ENCODE measurements at regions not wholly inside any gene's neighbourhood (a gene's known extent, or its start where the extent isn't known, plus 50 kb on each side); places are given as distances from the start of the nearest gene placed in this dataset.

- TF ChIP-seq SMC3 (IDR thresholded peaks at IDR 0.05; ENCODE audit: low read depth, low read length), result 0 out of 2 replicates have a peak, but pooled peaks have one; percentile 2
- TF ChIP-seq EP300 (IDR thresholded peaks at IDR 0.05; ENCODE audit: borderline replicate concordance in 1 of 2, low read depth in 1 of 2, low read length in 1 of 2), result peak; percentile 65 to 92; a peak in 3 of 4 replicates
- no peak for TF ChIP-seq JUND (IDR thresholded peaks at IDR 0.05)
- no peak for TF ChIP-seq TEAD4 (IDR thresholded peaks at IDR 0.05; ENCODE audit: borderline replicate concordance, insufficient read depth)
- peak; percentile 81; the same call in 1 of the 2 replicates for TF ChIP-seq RCOR1 (IDR thresholded peaks at IDR 0.05; ENCODE audit: low read length)
- TF ChIP-seq, protein P1, sequence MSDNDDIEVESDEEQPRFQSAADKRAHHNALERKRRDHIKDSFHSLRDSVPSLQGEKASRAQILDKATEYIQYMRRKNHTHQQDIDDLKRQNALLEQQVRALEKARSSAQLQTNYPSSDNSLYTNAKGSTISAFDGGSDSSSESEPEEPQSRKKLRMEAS (IDR thresholded peaks at IDR 0.05; ENCODE audit: low read depth), result no peak
- peak; percentile 59; the same call in 1 of the 2 replicates for TF ChIP-seq NFIC (IDR thresholded peaks at IDR 0.05; ENCODE audit: borderline replicate concordance)
- TF ChIP-seq FOSL2 (IDR thresholded peaks at IDR 0.05; ENCODE audit: borderline replicate concordance, low read depth), result no peak
- TF ChIP-seq, protein P2, sequence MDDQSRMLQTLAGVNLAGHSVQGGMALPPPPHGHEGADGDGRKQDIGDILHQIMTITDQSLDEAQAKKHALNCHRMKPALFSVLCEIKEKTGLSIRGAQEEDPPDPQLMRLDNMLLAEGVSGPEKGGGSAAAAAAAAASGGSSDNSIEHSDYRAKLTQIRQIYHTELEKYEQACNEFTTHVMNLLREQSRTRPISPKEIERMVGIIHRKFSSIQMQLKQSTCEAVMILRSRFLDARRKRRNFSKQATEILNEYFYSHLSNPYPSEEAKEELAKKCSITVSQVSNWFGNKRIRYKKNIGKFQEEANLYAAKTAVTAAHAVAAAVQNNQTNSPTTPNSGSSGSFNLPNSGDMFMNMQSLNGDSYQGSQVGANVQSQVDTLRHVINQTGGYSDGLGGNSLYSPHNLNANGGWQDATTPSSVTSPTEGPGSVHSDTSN (IDR thresholded peaks at IDR 0.05), result peak; percentile 48
- TF ChIP-seq IRF3 (IDR thresholded peaks at IDR 0.05; ENCODE audit: low read depth, low read length), result no peak; the same call in 1 of the 2 replicates
- 0 out of 2 replicates have a peak, but pooled peaks have one; percentile 31 for TF ChIP-seq FOXM1 (IDR thresholded peaks at IDR 0.05; ENCODE audit: low read depth)
- TF ChIP-seq TCF12 (IDR thresholded peaks at IDR 0.05), result peak; percentile 63
- 0 out of 2 replicates have a peak, but pooled peaks have one; percentile 10 for TF ChIP-seq TAF1 (IDR thresholded peaks at IDR 0.05; ENCODE audit: borderline replicate concordance, low read depth, low read length)
- peak; percentile 91 for TF ChIP-seq CHD2 (IDR thresholded peaks at IDR 0.05; ENCODE audit: low read length, partially characterized antibody)
These were observed 231.2 kb upstream of the GSE1 start (continued) for GRCh38 chr16:85381738-85382592.

DNA sequence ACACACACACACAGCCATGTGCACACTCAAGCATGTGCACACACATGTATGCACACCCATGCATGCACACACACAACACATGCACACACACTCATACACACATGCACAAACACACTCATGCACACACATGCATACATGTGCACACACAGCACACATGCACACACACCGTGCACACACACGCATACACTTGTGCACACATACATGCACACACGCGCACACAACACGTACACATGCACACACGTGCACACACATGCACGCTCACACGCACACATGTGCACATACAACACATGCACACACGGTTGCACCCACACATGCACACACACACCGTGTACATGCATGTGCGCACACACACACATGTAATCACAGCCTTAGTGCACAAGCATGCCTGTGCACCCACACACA lies 230.4 kb upstream of the GSE1 start:
- CTCF ChIA-PET, result interaction anchor here (1.2 to 8.5 kb wide), 4 partner anchors 12 to 233 kb away, joined by 3 to 51 read pairs (median 8); no protein-coding TSS in a partner anchor
- POLR2A ChIA-PET, result interaction anchor here (1.3 kb wide), 1 partner anchor 112 kb away, joined by 3 read pairs; no protein-coding TSS in a partner anchor
- WGBS (ENCODE audit: low lambda C conversion rate), result 83% methylated on average over 11 of the region's 11 CpGs

More for the DNA sequence above, 230.4 kb upstream of the GSE1 start:
- H3K4me2 ChIP-seq, result no peak overlapping the region
- no peaks in the 10 kb centered on the region for H3K79me2 ChIP-seq (ENCODE audit: insufficient read depth)
- H2AFZ ChIP-seq (ENCODE audit: low read depth), result no peak overlapping the region
- TF ChIP-seq YY1 (IDR thresholded peaks at IDR 0.05; ENCODE audit: low read depth), result no peak
- peak; percentile 42; the same call in 1 of the 2 replicates for TF ChIP-seq MXI1 (IDR thresholded peaks at IDR 0.05; ENCODE audit: low read depth, low read length)
- no peaks in the 10 kb centered on the region for H3K9me2 ChIP-seq
- no peak overlapping the region for H3K4me3 ChIP-seq (ENCODE audit: low read depth in 2 of 2, low read length in 1 of 2)
- H3K9ac ChIP-seq, result no peak overlapping the region
- no peaks in the 10 kb centered on the region for H3K27me3 ChIP-seq (ENCODE audit: insufficient read depth)
- no peaks in the 10 kb centered on the region for H4K20me1 ChIP-seq (ENCODE audit: insufficient read depth)
- peaks cover 9 to 86% of the 10 kb centered on the region in 2 experiments; a peak in 3 of 4 replicates for H3K4me1 ChIP-seq (ENCODE audit: control insufficient read depth in 1 of 2, insufficient read depth in 2 of 2, low read depth in 1 of 2, low read length in 1 of 2)
- H3K9me3 ChIP-seq, result no peaks in the 10 kb centered on the region
- no peaks in the 10 kb centered on the region for H3K36me3 ChIP-seq (replicated peaks in 1 of 2; ENCODE audit: control insufficient read depth in 1 of 2, insufficient read depth in 2 of 2, low read length in 1 of 2)
- no peaks in the 10 kb centered on the region for H3F3A ChIP-seq (replicated peaks; ENCODE audit: insufficient read depth)
- peak overlapping the region in 1 of 2 experiments; percentile 99; a peak in 2 of 4 replicates for H3K27ac ChIP-seq (ENCODE audit: low read depth in 2 of 2, low read length in 1 of 2)
- no peak for DNase-seq
